HCT116 (cell line): ENCODE measurements at regions not wholly inside any gene's neighbourhood (a gene's known extent, or its start where the extent isn't known, plus 50 kb on each side); places are given as distances from the start of the nearest gene placed in this dataset.

ENCODE experiments used
- ATF3 ChIP-seq: IDR thresholded peaks from 2 replicates; pipeline ENCODE4 v1.6.1; 2012
- CTCF ChIP-seq, 3 experiments: fragments of 200-600 bp in 1 of 3; sonication (generic) in 1 of 3; IDR thresholded peaks in 2 of 3; conservative IDR thresholded peaks in 1 of 3; 2 replicates each; pipeline ENCODE4 v1.5.1; 2012 to 2017; ENCODE audit warnings: low read depth in 2 of 3, low read length in 2 of 3, antibody characterized with exemption in 1 of 3, borderline replicate concordance in 1 of 3, control low read depth in 1 of 3, mild to moderate bottlenecking in 1 of 3, mixed read lengths in 1 of 3, mixed run types in 1 of 3, moderate library complexity in 1 of 3; ENCODE audit not compliant: insufficient read depth in 1 of 3
- EZH2 ChIP-seq: fragments of 200-600 bp; sonication (generic); IDR thresholded peaks from 2 replicates; pipeline ENCODE4 v1.6.1; 2017; ENCODE audit warnings: antibody characterized with exemption, mixed run types
- EZH2phosphoT487 ChIP-seq: fragments of 200-600 bp; IDR thresholded peaks from 2 replicates; pipeline ENCODE4 v1.6.1; 2018; ENCODE audit warnings: antibody characterized with exemption, borderline replicate concordance
- FOSL1 ChIP-seq: IDR thresholded peaks from 2 replicates; pipeline ENCODE4 v1.6.1; 2012; ENCODE audit warnings: low read depth
- JUND ChIP-seq: IDR thresholded peaks from 2 replicates; pipeline ENCODE4 v1.6.1; 2012
- MAX ChIP-seq: IDR thresholded peaks from 2 replicates; pipeline ENCODE4 v1.6.1; 2012
- POLR2A ChIP-seq: IDR thresholded peaks from 2 replicates; pipeline ENCODE4 v1.7.0; 2011; ENCODE audit warnings: borderline replicate concordance; ENCODE audit not compliant: insufficient read depth, insufficient read length; ENCODE audit errors: extremely low read depth
- POLR2AphosphoS5 ChIP-seq: IDR thresholded peaks from 2 replicates; pipeline ENCODE4 v1.6.1; 2011; ENCODE audit warnings: mild to moderate bottlenecking, low read depth, low read length, moderate library complexity
- YY1 ChIP-seq: IDR thresholded peaks from 2 replicates; pipeline ENCODE4 v1.6.1; 2011; ENCODE audit warnings: low read length, low read depth, moderate library complexity, mild to moderate bottlenecking; ENCODE audit not compliant: insufficient replicate concordance; ENCODE audit errors: extremely low read depth
- ZFX ChIP-seq: fragments of 450-650 bp; IDR thresholded peaks from 2 replicates; pipeline ENCODE4 v1.6.1; 2017
- ZNF274 ChIP-seq: fragments of 200-500 bp; sonication (Bioruptor generic); IDR thresholded peaks from 2 replicates; pipeline ENCODE4 v1.6.1; 2014; ENCODE audit warnings: mild to moderate bottlenecking, low read depth, low read length, inconsistent platforms

GRCh38 chr5:73282383-73282782 lies 109.4 kb downstream of the TMEM174 start:
- no peak for TF ChIP-seq CTCF (IDR thresholded peaks at IDR 0.05 in 2 of 3, conservative IDR thresholded peaks at IDR 0.05 in 1 of 3; ENCODE audit: borderline replicate concordance in 1 of 3, insufficient read depth in 1 of 3, low read depth in 2 of 3, low read length in 2 of 3)
- TF ChIP-seq EZH2phosphoT487 = no peak
- no peak for TF ChIP-seq EZH2
- TF ChIP-seq ATF3 = no peak
- TF ChIP-seq POLR2A = no peak
- TF ChIP-seq FOSL1 = no peak
- no peak for TF ChIP-seq ZNF274
- no peak for TF ChIP-seq JUND
- TF ChIP-seq MAX = no peak
- no peak for TF ChIP-seq ZFX
- TF ChIP-seq POLR2AphosphoS5 = no peak
- no peak for TF ChIP-seq YY1
